AG04450 (cell line): ENCODE measurements at regions not wholly inside any gene's neighbourhood (a gene's known extent, or its start where the extent isn't known, plus 50 kb on each side); places are given as distances from the start of the nearest gene placed in this dataset.

ENCODE experiments used
- CTCF ChIA-PET: fragments of 300-600, 350-600 bp; formaldehyde crosslinking; extraction: SDS; loops from one replicate; lab custom pipeline; 2022; ENCODE audit warnings: antibody characterized with exemption, inconsistent platforms; lab: Charles Lee
- POLR2A ChIA-PET: fragments of 350-600 bp; formaldehyde crosslinking; extraction: SDS; loops from one replicate; lab custom pipeline; 2021; ENCODE audit warnings: antibody characterized with exemption, inconsistent platforms; lab: Yijun Ruan, JAX
- DNase-seq: peaks from one replicate; pipeline ENCODE4 v3.0.0-alpha.2; 2011; ENCODE audit warnings: low read depth, low spot score
- H3K27ac ChIP-seq: one replicate; pipeline ENCODE4 v1.5.1; 2012; ENCODE audit warnings: low read depth, low read length, control low read depth
- H3K27me3 ChIP-seq: one replicate; pipeline ENCODE4 v1.6.0; 2012; ENCODE audit warnings: low read length; ENCODE audit not compliant: control insufficient read depth, insufficient read depth
- H3K4me3 ChIP-seq: 2 replicates; pipeline ENCODE4 v1.5.1; 2011; ENCODE audit warnings: mild to moderate bottlenecking, low read depth, low read length, control low read depth
- H3K9me3 ChIP-seq: 2 replicates; pipeline ENCODE4 v1.5.1; 2012; ENCODE audit warnings: low read length; ENCODE audit not compliant: control insufficient read depth, insufficient read depth
- TF ChIP-seq, protein P1 (sequence below): IDR thresholded peaks from 2 replicates; pipeline ENCODE4 v1.5.1; 2011; ENCODE audit warnings: low read depth, low read length, control low read depth, inconsistent platforms

DNA sequence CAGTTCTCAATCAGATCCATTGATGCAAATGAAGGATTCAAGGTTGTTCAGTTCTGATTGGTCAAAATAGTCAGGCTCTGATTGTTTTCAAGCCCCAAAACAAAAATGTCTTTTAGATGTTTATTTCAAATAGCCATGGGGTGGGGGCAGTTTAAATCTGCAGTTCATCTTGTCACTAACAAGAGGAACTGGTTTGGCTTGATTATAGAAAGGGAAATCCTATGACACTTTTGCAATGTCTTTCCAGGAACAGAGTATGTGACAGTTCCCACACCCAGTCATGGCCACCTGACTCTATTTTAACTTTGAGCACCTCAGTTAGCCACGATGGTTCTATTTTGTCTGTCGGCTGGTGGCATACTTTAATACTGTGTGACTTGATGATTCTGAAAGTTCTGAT lies 1544.1 kb downstream of the PLA2G4A start:
- no peaks in the 10 kb centered on the region for H3K27me3 ChIP-seq
- H3K27ac ChIP-seq = no peak overlapping the region
- no peaks in the 10 kb centered on the region for H3K9me3 ChIP-seq
- TF ChIP-seq, protein P1, sequence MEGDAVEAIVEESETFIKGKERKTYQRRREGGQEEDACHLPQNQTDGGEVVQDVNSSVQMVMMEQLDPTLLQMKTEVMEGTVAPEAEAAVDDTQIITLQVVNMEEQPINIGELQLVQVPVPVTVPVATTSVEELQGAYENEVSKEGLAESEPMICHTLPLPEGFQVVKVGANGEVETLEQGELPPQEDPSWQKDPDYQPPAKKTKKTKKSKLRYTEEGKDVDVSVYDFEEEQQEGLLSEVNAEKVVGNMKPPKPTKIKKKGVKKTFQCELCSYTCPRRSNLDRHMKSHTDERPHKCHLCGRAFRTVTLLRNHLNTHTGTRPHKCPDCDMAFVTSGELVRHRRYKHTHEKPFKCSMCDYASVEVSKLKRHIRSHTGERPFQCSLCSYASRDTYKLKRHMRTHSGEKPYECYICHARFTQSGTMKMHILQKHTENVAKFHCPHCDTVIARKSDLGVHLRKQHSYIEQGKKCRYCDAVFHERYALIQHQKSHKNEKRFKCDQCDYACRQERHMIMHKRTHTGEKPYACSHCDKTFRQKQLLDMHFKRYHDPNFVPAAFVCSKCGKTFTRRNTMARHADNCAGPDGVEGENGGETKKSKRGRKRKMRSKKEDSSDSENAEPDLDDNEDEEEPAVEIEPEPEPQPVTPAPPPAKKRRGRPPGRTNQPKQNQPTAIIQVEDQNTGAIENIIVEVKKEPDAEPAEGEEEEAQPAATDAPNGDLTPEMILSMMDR = no peak
- POLR2A ChIA-PET = no interaction called here
- CTCF ChIA-PET = no interaction called here
- H3K4me3 ChIP-seq = no peak overlapping the region
- DNase-seq = no peak

DNA sequence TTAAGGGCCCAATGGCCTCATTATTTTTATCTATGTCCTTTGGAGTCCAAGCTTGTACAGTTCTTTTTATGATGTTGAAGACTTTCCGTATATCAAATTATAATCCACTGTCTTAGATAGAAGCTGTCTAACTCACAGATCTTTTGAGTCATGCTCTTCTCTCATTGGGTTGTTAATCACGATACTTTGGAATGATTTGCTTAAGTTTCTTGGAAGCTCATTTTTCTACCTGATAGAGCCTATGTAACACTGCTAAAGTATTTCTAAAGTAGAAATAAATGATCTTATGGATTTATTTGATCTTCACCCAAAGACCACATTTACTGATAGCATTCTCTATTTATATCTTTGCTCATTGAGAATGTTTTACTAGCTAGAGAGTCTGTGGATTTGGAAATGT lies 1554.1 kb downstream of the PLA2G4A start:
- Histone ChIP-seq H3K9me3 (no peaks in the 10 kb centered on the region), H3K4me3 (no peak overlapping the region), H3K27me3 (no peaks in the 10 kb centered on the region), H3K27ac (no peak overlapping the region)
- ChIA-PET POLR2A (no interaction called here), CTCF (no interaction called here)
- no peak for DNase-seq
- TF ChIP-seq, protein P1 = no peak

DNA sequence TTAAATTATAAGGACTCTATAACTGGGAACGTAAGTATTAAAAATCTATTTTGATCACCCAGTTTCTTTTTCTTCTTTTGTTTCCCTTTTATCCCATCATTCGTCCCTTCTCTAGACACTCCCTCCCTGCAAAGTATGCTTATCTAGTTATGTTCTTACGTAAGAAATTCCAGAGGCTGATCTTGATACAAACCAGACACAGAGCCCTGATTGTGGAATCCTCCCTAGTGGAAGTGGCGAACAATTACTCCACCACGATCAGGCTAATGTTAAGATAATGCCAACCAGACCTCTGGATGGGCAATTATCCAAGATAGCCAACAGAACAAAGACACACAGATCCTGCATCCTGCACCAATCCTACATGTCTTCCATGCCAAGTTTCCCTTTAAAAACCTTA lies 1557.4 kb downstream of the PLA2G4A start:
- TF ChIP-seq, protein P1 = no peak
- ChIA-PET CTCF (no interaction called here), POLR2A (no interaction called here)
- no peak overlapping the region for H3K4me3 ChIP-seq
- no peak for DNase-seq
- no peak overlapping the region for H3K27ac ChIP-seq
- no peaks in the 10 kb centered on the region for H3K27me3 ChIP-seq
- H3K9me3 ChIP-seq = no peaks in the 10 kb centered on the region

DNA sequence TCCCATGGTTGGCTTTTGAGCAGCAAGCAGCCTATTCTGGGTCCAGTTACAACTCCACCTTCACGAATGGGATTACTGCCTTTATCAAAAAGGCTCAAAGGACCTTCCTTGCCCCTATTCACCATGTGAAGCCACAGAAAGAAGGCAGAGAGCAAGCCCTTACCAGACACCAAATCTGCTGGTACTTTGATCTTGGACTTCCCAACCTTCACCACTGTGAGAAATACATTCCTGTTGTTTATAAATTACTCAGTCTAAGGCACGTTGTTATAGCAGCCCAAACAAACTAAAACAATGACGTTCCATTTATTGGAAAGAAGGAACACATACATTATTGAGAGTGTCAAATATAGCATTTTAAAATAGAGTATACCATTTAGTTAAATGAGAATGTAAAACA lies 1557.9 kb downstream of the PLA2G4A start:
- TF ChIP-seq, protein P1 = no peak
- no peak overlapping the region for H3K4me3 ChIP-seq
- no peak overlapping the region for H3K27ac ChIP-seq
- H3K27me3 ChIP-seq = no peaks in the 10 kb centered on the region
- DNase-seq = no peak
- no peaks in the 10 kb centered on the region for H3K9me3 ChIP-seq
- CTCF ChIA-PET = no interaction called here
- POLR2A ChIA-PET = no interaction called here

DNA sequence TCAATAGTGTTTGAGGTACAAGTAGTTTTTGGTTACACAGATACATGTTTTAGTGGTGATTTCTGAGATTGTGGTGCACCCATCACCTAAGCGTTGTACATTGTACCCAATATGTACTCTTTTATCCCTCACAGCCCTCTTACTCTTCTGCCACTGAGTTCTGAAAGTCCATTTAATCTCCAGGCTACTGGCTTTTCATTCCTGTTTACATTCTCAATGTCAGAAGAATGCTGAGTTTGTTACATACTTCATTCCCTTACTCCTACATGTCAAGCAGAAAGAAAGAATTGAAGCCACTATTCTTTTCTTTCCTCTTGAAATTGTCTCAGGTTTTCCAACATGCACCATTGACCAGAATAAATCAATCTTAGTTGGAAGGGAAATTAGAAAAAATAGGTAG lies 1565.9 kb downstream of the PLA2G4A start:
- ChIA-PET POLR2A (no interaction called here), CTCF (no interaction called here)
- no peak for DNase-seq
- H3K27me3 ChIP-seq = no peaks in the 10 kb centered on the region
- no peak overlapping the region for H3K27ac ChIP-seq
- TF ChIP-seq, protein P1 = no peak
- no peak overlapping the region for H3K4me3 ChIP-seq
- no peaks in the 10 kb centered on the region for H3K9me3 ChIP-seq
